HL-60 (cell line): ENCODE measurements at regions not wholly inside any gene's neighbourhood (a gene's known extent, or its start where the extent isn't known, plus 50 kb on each side); places are given as distances from the start of the nearest gene placed in this dataset.

Source experiments
- DNase-seq, 2 experiments: peaks; one replicate each; pipeline ENCODE4 v3.0.0-alpha.2; 2010 to 2020; ENCODE audit warnings: low read depth in 1 of 2, low spot score in 1 of 2
- H3K27ac ChIP-seq: fragments of 250-450 bp; sonication (Bioruptor Pico); replicated peaks from 2 replicates; pipeline ENCODE4 v1.5.1; 2020; ENCODE audit warnings: mild to moderate bottlenecking, moderate library complexity
- H3K27me3 ChIP-seq: fragments of 250-450 bp; sonication (Bioruptor Pico); 2 replicates; pipeline ENCODE4 v1.5.1; 2021; ENCODE audit warnings: mild to moderate bottlenecking, moderate library complexity; ENCODE audit not compliant: insufficient read depth, poor library complexity, severe bottlenecking
- H3K4me3 ChIP-seq: replicated peaks from 2 replicates; pipeline ENCODE4 v1.5.1; 2011; ENCODE audit warnings: mild to moderate bottlenecking, control low read depth, low read length; ENCODE audit not compliant: insufficient read depth
- GABPA ChIP-seq: IDR thresholded peaks from 2 replicates; pipeline ENCODE4 v1.6.1; 2012; ENCODE audit warnings: low read depth
- POLR2AphosphoS5 ChIP-seq: IDR thresholded peaks from 2 replicates; pipeline ENCODE4 v1.6.1; 2012; ENCODE audit warnings: low read depth
- REST ChIP-seq: IDR thresholded peaks from 2 replicates; pipeline ENCODE4 v1.6.1; 2012; ENCODE audit warnings: low read depth; ENCODE audit not compliant: insufficient replicate concordance
- SPI1 ChIP-seq: IDR thresholded peaks from 2 replicates; pipeline ENCODE4 v1.6.1; 2012; ENCODE audit warnings: low read depth, mild to moderate bottlenecking, borderline replicate concordance
- TF ChIP-seq, protein P1 (sequence below): IDR thresholded peaks from one replicate; pipeline ENCODE4 v1.5.1; 2011; ENCODE audit warnings: low read length, control low read depth, inconsistent platforms; ENCODE audit not compliant: insufficient read depth

DNA sequence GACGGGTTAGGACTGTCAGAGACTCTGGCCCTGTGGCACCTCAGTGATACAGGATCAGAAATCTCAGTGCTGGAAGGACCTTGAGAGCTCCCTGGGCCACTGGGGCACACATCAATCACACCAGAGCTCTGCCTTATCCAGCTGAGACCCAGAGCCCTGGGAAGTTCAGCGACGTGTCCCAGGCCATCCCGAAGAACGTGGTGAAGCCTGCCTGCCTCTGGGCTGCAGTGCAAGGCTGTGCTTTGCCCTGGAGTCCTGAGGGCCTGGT lies 79.8 kb upstream of the MGMT start:
- H3K27me3 ChIP-seq: peaks cover 3% of the 10 kb centered on the region
- no peak overlapping the region for H3K27ac ChIP-seq
- no peak for DNase-seq

GRCh38 chr10:129388435-129388834 lies 78.6 kb upstream of the MGMT start:
- Histone ChIP-seq H3K27me3 (peaks cover 3% of the 10 kb centered on the region), H3K27ac (no peak overlapping the region), H3K4me3 (no peak overlapping the region)
- TF ChIP-seq REST: no peak
- TF ChIP-seq, protein P1, sequence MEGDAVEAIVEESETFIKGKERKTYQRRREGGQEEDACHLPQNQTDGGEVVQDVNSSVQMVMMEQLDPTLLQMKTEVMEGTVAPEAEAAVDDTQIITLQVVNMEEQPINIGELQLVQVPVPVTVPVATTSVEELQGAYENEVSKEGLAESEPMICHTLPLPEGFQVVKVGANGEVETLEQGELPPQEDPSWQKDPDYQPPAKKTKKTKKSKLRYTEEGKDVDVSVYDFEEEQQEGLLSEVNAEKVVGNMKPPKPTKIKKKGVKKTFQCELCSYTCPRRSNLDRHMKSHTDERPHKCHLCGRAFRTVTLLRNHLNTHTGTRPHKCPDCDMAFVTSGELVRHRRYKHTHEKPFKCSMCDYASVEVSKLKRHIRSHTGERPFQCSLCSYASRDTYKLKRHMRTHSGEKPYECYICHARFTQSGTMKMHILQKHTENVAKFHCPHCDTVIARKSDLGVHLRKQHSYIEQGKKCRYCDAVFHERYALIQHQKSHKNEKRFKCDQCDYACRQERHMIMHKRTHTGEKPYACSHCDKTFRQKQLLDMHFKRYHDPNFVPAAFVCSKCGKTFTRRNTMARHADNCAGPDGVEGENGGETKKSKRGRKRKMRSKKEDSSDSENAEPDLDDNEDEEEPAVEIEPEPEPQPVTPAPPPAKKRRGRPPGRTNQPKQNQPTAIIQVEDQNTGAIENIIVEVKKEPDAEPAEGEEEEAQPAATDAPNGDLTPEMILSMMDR: no peak
- DNase-seq: no peak

More for the DNA sequence above, 79.8 kb upstream of the MGMT start:
- no peak overlapping the region for H3K4me3 ChIP-seq
- no peak for TF ChIP-seq GABPA
- no peak for TF ChIP-seq POLR2AphosphoS5
- no peak for TF ChIP-seq REST
- TF ChIP-seq, protein P1: no peak
- no peak for TF ChIP-seq SPI1

DNA sequence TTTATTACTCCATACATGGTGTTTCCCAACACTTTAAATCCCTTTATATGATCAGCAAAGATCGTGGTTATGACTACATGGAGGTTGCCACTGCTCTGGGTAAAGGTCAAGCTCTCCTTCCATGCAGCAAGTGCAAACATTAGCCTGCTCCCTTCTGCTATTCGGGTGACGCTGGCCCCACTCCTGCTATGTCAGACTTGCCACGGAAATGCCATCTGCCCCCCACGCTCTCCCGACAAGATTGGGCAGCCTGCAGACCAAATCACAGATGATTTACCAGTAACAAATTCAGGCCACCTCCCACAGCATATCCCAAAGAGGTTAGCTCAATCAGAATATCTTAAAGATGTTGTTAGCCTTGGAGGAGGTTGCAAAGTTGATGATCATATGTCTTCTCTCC lies 77.8 kb upstream of the MGMT start:
- Histone ChIP-seq H3K27ac (no peak overlapping the region), H3K27me3 (peaks cover 3% of the 10 kb centered on the region), H3K4me3 (no peak overlapping the region)
- DNase-seq: no peak
- TF ChIP-seq REST (no peak), SPI1 (no peak), POLR2AphosphoS5 (no peak), GABPA (no peak)
- TF ChIP-seq, protein P1: no peak
